Erythroblast (primary cell): ENCODE measurements at regions not wholly inside any gene's neighbourhood (a gene's known extent, or its start where the extent isn't known, plus 50 kb on each side); places are given as distances from the start of the nearest gene placed in this dataset.
"Not testable (repeated sequence)": the region's sequence is repeated elsewhere in the genome, so short reads cannot be mapped to it uniquely, and the experiment has no call there.

ENCODE experiments used
- DNase-seq, 2 experiments: peaks; one replicate each; lab custom pipeline; 2025; lab: John Stamatoyannopoulos, UW
- GATA1 ChIP-seq: IDR thresholded peaks from 2 replicates; pipeline ENCODE4 v1.6.1; 2011; ENCODE audit warnings: low read depth, mild to moderate bottlenecking, control low read depth, low read length, moderate library complexity
- POLR2A ChIP-seq: IDR thresholded peaks from 2 replicates; pipeline ENCODE4 v1.6.1; 2011; ENCODE audit warnings: mild to moderate bottlenecking, low read length

- TF ChIP-seq POLR2A = no peak
- no peak for TF ChIP-seq GATA1
- no peak for DNase-seq
Observed at GRCh38 chr4:127239902-127240763, 392.6 kb upstream of the INTU start.

- TF ChIP-seq GATA1 = no peak
- no peak for TF ChIP-seq POLR2A
- no peak for DNase-seq
Observed at GRCh38 chr4:127240764-127241105, 392.0 kb upstream of the INTU start.

- DNase-seq = no peak
- TF ChIP-seq GATA1 (no peak), POLR2A (no peak)
Observed at GRCh38 chr4:127244515-127244914, 388.2 kb upstream of the INTU start.

DNA sequence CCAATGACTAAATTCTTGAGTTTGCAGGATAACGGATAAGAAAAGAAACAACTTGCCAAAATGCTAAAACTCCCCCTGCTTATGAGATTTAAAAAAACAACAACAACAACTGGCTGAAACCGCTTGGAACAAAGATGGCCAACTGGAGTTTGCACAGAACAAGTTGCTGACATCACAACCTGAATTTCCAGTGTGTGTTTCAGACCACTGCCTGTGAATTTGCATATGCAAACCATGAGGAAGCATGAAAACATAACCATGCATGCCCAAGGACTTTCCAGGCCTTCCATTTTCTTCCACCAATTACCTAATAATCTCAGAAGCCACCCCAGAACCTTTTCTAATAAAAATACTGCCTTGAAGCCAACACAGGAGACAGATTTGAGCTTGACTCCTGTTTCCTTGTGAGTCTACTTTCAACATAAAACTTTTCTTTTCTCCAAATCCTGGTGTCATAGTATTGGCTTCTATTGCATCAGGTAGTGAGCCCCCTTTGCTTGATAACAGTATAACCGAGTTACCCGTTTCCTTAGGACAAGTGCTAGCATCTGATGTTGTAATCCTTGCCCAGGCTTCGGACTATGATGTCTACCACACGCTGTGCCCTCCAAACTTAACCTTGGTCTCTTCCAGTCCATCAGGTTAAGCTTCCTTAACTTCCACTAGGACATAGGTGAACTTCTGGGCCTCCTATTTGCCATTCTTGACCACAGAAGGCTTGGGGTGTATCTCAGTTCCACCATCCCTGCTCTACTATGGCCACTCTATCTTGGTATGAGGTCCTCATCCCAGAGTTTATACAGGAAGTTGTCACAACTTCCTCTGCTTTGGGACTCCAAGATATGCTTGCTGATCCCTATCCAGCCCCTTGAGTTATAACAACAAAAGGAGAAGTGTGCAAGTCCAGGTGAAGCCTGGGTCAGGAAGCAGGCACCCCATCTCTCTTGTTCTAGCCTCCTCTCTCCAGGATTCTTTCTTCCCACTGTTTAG is 385.5 kb upstream of the INTU start:
- no peak for TF ChIP-seq POLR2A
- TF ChIP-seq GATA1 = no peak
- no peak for DNase-seq

- no peak for DNase-seq
- TF ChIP-seq POLR2A (no peak), GATA1 (no peak)
Observed at GRCh38 chr4:127249066-127249766, 383.5 kb upstream of the INTU start.

GRCh38 chr4:127249767-127250108 is 383.0 kb upstream of the INTU start:
- DNase-seq = no peak
- TF ChIP-seq GATA1 = no peak
- no peak for TF ChIP-seq POLR2A

DNA sequence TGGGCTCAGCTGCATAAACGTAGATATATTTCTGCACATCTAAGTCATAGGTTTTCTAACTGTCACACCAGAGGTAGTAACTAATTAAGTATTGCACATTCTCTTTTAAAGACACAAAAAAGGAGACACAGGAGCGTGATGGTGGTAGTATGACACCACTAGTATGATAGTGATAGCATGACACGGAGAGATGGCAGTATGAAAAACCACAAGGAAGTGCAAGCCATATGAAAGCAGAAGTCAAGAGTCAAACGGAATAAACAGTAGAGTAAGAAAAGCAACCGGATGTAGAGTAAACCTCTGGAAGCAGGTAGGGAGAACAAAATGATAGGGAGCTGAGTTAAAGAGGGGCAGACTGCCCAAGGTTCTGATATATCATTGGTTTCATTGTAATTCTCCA is 382.2 kb upstream of the INTU start:
- TF ChIP-seq POLR2A = no peak

GRCh38 chr4:127251423-127251822 is 381.3 kb upstream of the INTU start:
- DNase-seq = no peak
- TF ChIP-seq POLR2A (no peak), GATA1 (no peak)

More for the DNA sequence above, 382.2 kb upstream of the INTU start:
- no peak for DNase-seq

- TF ChIP-seq GATA1 (no peak), POLR2A (no peak)
- no peak for DNase-seq
Observed at GRCh38 chr4:127256500-127256899, 376.3 kb upstream of the INTU start.

GRCh38 chr4:127261476-127261875 is 371.3 kb upstream of the INTU start:
- no peak for DNase-seq
- no peak for TF ChIP-seq GATA1

DNA sequence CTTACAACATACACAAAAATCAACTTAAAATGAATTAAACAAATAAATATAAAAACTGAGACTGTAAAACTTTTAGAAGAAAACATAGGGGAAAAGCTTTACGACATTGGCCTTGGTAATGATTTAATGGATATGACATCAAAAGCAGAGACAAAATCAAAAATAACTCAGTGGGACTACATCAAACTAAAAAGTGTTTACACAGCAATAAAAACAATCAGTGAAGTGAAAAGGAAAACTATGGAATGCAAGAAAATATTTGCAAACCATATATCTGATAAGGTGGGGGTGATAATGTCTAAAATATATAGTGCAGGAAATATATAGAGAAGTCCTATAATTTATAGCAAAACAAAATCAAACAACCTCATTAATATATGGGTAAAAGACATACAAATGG is 364.4 kb upstream of the INTU start:
- TF ChIP-seq POLR2A (no peak), GATA1 (no peak)
- DNase-seq = no peak

- not testable (repeated sequence) for DNase-seq
Observed at GRCh38 chr4:127277023-127277422, 355.7 kb upstream of the INTU start.

- no peak for DNase-seq
- no peak for TF ChIP-seq POLR2A
- no peak for TF ChIP-seq GATA1
Observed at GRCh38 chr4:127284236-127284635, 348.5 kb upstream of the INTU start.

GRCh38 chr4:127291316-127291715 is 341.4 kb upstream of the INTU start:
- no peak for DNase-seq
- TF ChIP-seq POLR2A (no peak), GATA1 (no peak)
